ENCODE measurements at regions not wholly inside any gene's neighbourhood (a gene's known extent, or its start where the extent isn't known, plus 50 kb on each side); places are given as distances from the start of the nearest gene placed in this dataset.

DNA sequence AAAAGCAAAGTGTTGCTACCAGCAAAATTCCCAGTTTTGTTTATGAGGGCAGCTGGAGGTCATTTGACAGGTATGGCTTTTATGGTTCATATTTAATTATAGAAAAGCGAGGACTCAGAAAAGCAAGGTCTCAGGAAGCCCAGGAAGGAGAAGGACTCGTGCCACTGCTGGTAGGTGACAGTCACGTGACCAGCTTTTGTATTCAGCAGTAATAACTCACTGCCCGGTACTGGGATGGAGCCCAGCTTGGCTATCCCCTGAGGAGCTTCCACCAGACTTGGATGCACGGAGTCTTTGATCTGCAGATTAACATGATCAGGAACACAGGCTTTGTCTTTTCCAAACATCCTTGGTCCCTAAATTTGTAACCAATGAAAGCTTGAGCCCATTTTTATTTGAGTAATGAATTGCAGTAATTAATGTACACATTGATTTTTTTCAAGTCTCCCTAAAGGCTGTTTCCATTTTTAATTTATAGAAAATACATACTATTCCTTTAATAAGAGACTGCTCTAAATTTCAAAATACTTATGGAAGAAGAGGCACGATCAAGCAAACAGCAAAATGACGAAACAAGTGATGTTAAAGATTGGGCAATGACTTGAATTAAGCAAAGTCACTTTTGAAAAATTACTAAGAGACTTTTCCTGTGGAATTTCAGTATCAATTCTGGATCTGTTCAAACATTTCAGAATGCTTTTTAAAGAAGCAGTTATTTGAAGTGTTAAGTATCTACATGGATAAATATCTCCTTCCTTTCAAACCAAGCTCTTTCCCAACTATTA, 251.7 kb upstream of the HNRNPA3 start:
- Histone ChIP-seq H3K4me1 (ENCODE audit: control insufficient read depth in 1 of 2, low read depth in 2 of 2) (no peaks in the 10 kb centered on the region), H3K36me3 (no peaks in the 10 kb centered on the region), H3K4me3 (no peak overlapping the region), H3K9me3 (no peaks in the 10 kb centered on the region), H3K27me3 (replicated peaks; ENCODE audit: insufficient read depth) (no peaks in the 10 kb centered on the region), H3K27ac (no peak overlapping the region)
- TF ChIP-seq, protein P1, sequence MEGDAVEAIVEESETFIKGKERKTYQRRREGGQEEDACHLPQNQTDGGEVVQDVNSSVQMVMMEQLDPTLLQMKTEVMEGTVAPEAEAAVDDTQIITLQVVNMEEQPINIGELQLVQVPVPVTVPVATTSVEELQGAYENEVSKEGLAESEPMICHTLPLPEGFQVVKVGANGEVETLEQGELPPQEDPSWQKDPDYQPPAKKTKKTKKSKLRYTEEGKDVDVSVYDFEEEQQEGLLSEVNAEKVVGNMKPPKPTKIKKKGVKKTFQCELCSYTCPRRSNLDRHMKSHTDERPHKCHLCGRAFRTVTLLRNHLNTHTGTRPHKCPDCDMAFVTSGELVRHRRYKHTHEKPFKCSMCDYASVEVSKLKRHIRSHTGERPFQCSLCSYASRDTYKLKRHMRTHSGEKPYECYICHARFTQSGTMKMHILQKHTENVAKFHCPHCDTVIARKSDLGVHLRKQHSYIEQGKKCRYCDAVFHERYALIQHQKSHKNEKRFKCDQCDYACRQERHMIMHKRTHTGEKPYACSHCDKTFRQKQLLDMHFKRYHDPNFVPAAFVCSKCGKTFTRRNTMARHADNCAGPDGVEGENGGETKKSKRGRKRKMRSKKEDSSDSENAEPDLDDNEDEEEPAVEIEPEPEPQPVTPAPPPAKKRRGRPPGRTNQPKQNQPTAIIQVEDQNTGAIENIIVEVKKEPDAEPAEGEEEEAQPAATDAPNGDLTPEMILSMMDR (IDR thresholded peaks at IDR 0.05) = no peak
- DNase-seq (ENCODE audit: low spot score) (no peak), ATAC-seq (ENCODE audit: insufficient number of reproducible peaks, low FRiP score, low read depth) (no peak)

DNA sequence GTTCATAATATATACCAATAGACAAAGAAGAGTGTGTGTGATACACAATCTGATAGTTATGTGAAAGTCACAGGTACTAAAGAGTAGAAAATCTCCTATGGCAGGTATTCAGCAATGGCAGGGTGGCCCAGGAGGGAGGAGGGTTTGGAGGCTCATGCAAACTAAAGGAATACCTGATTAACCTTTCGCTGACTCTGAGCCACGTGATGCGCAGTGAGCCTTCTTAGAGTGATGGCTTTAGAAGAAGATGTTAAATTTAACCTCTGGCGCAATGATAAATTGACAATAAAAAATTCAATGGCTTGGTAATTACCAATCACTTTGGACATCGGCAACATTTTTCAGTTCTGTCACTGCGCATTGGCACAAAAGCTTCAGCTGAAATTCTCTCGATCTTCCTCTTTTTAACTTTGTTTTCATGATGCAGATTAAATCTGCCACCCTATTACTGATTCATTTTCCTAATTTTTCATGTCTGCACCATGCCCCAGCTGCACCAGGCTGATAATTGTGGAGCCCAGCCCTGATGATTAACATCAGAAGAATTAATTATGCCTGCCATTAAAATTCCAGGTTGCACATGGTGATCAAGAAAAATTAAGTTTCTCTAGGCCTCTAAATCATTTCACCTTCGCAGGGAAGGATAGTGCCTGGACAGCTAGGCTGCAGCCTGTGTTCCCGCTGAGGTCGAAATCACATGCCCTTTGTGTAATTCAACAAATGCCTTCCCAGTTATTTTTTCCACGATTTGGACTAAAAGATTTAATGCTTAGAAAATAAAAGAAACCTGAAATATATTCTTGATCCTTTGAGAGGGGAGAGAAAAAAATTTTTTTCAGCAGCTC, 250.6 kb upstream of the HNRNPA3 start:
- Histone ChIP-seq H3K27me3 (replicated peaks; ENCODE audit: insufficient read depth) (no peaks in the 10 kb centered on the region), H3K4me3 (no peak overlapping the region), H3K36me3 (no peaks in the 10 kb centered on the region), H3K27ac (no peak overlapping the region), H3K9me3 (no peaks in the 10 kb centered on the region), H3K4me1 (ENCODE audit: control insufficient read depth in 1 of 2, low read depth in 2 of 2) (no peaks in the 10 kb centered on the region)
- ATAC-seq (ENCODE audit: insufficient number of reproducible peaks, low FRiP score, low read depth) (no peak), DNase-seq (ENCODE audit: low spot score) (no peak)
- TF ChIP-seq, protein P1 (IDR thresholded peaks at IDR 0.05) = no peak

DNA sequence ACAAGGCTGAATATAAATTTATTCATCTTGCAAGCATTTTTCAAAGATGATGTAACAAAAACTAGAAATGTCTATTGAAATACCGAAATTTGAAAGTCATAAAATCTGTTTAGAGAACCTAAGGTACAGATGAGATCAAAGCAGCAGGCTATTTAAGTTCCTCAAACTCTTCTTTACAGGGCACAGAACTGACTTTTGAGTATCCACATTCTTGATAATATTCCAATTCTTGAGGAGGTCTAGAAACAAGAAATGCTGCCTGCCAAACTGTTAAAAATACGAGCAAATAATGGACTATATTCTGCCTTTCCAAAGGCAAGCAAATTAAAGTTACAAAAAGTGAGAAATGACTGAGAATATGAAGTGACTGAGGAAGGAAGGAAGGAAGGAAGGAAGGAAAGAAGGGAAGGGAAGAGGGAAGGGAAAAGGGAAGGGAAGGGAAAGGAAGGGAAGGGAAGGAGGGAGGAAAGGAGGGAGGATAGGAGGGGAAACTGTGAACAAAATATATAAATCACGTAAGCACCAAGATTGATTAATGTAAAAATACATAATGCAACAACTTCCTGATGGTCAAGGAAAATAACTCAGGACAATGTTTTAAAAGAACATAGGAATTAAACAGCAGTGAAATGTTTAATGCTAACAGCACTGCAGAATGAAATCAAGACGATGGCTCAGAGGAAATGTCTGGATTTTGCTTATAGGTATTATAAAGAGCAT, 248.9 kb upstream of the HNRNPA3 start:
- no peaks in the 10 kb centered on the region for H3K27me3 ChIP-seq (replicated peaks; ENCODE audit: insufficient read depth)
- TF ChIP-seq, protein P1 (IDR thresholded peaks at IDR 0.05) = no peak
- H3K27ac ChIP-seq = no peak overlapping the region
- no peaks in the 10 kb centered on the region for H3K4me1 ChIP-seq (ENCODE audit: control insufficient read depth in 1 of 2, low read depth in 2 of 2)
- ATAC-seq (ENCODE audit: insufficient number of reproducible peaks, low FRiP score, low read depth) (no peak), DNase-seq (ENCODE audit: low spot score) (no peak)
- H3K36me3 ChIP-seq = no peaks in the 10 kb centered on the region
- no peaks in the 10 kb centered on the region for H3K9me3 ChIP-seq
- no peak overlapping the region for H3K4me3 ChIP-seq

DNA sequence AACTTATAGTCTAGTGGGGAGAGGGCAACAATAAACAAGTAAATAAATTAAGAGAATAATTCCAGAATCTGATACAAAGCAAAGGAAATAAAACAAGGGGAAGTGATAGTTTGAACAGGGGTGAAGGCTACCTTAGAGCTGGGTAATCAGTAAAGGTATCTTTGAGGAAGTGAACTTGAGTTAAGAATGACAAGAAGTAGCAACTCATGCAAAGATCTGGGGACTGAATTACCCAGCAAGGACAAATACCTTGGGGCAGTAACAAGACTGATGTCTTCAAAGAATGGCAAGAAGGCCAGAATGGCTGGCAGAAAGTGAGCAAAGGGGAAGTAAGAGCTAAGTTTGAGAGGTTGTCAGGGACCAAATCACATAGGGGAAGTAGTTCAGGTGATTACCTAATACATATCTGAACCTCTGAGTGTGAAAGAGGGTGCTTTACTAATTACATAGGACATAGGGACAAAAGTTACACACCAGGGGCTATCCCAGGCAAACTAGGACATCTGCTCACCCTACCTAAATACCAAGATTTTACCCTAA, 244.6 kb upstream of the HNRNPA3 start:
- Histone ChIP-seq H3K9me3 (no peaks in the 10 kb centered on the region), H3K4me1 (ENCODE audit: control insufficient read depth in 1 of 2, low read depth in 2 of 2) (no peaks in the 10 kb centered on the region), H3K27ac (no peak overlapping the region), H3K4me3 (no peak overlapping the region), H3K36me3 (no peaks in the 10 kb centered on the region), H3K27me3 (replicated peaks; ENCODE audit: insufficient read depth) (no peaks in the 10 kb centered on the region)
- TF ChIP-seq, protein P1 (IDR thresholded peaks at IDR 0.05) = no peak
- DNase-seq (ENCODE audit: low spot score) = no peak
- ATAC-seq (ENCODE audit: insufficient number of reproducible peaks, low FRiP score, low read depth) = no peak

Data from thoracic aorta (tissue), 2 donors.